ENCODE measurements at regions not wholly inside any gene's neighbourhood (a gene's known extent, or its start where the extent isn't known, plus 50 kb on each side); places are given as distances from the start of the nearest gene placed in this dataset.

- TF ChIP-seq POLR2AphosphoS5 (IDR thresholded peaks at IDR 0.05) (no peak), CTCF (IDR thresholded peaks at IDR 0.05) (no peak)
Measured at GRCh38 chr5:32852535-32852934, 141.4 kb downstream of the NPR3 start.

Data from suprapubic skin (tissue), 3 donors.